GM18511 (cell line): ENCODE measurements at regions not wholly inside any gene's neighbourhood (a gene's known extent, or its start where the extent isn't known, plus 50 kb on each side); places are given as distances from the start of the nearest gene placed in this dataset.
A peak's percentile ranks its signal among the peaks of the same experiment; 100 is the strongest.

Experiments
- ATAC-seq: cut with Tn5 transposase; IDR thresholded peaks from one replicate; pipeline ENCODE4 v1.9.1; 2021; ENCODE audit warnings: mild to moderate bottlenecking, moderate library complexity; ENCODE audit not compliant: unreplicated experiment

DNA sequence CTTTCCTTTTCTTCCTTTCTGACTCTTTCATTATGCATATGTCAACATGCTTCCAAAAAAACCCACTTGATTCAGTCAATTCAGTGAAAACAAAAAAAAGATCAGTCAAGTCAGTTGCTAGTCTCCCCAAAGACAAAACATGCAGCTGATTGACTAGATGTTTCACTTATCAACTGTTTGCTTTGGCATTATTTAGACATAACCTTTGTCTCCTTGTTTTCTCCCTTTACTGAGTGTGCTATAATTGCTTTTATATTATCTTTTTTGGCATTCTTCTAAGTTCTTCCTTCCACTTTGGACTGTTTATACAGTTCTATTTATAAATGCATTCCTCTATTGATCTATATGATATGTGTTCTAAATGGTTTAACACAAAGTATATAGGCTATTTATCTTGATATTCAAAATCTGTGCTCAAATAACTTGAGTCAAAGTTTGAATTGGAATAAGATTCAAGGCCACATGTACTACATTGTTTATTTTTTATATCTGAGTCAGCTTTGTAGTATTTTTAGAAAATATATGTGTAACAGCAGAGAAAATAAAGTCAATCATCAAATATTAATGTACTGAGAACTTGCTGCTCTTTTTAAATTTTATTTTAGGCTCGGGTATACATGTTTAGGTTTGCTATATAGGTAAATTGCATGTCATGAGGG is 260.5 kb downstream of the CENPW start:
- ATAC-seq, result no peak

DNA sequence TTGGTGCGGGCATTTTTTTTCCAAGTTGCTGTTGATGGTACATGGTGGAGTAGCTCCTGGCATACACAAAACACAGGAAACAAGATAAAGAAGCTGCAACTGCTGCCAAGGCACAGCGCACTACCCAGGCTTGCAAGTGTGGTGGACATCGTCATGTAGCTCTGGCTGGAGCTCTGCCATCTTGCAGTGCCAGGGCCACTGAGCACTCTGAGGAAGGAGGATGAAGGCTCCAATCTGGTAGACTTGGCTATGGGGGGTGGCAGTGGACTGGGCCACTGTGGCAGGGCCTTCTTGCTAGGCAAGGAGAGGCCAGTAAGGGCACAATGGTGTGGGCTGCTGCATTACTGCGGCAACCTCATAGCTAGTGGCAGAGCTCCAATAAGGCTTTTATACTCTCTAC is 263.5 kb downstream of the CENPW start:
- ATAC-seq, result no peak

DNA sequence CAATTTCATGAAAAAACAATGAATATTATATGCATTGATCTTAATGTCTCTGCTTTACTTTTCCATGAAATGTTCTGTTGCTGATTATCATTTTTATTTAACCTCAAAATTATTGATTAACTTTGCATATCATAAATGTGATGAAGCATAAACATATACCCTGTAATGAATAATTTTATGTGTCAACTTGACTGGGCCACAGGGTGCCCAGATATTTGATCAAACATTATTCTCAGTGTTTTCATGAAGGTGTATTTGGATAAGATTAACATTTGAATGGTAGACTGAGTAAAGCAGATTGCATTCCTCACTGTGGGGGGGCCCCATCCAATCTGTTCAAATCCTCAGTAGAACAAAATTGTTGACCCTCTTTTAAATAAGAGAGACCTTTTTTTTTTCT is 265.2 kb downstream of the CENPW start:
- ATAC-seq, result no peak

DNA sequence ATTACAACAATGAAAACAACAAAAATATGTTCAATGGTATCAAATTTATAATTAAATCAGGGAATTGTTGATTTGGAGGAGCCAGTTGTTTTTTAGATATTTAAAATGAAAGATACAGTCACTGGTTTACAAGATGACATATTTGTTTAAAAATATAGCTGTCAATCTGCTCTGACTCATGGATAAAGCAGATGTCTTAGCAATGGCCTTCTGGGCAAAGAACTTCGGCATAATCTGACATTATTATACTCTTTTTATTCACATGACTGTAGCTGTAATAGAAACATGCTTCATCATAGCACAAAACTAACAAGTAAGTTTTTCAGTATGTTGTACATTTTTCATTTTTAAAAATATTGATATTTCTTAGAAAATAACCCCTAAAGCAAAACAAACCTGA is 267.4 kb downstream of the CENPW start:
- ATAC-seq, result no peak

DNA sequence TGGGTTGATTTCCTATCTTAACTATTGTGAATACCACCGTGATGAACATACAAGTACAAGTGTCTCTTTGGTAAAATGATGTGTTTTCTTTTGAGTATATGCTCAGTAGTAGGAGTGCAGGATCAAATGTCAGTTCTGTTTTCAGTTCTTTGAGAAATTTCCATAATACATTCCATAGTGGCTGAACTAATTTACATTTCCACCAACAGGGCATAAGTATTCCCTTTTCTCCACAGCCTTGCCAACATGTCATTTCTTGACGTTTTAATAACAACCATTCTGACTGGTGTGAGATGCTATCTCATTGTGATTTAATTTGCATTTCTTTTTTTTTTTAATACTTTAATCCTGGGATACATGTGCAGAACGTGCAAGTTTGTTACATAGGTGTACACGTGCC is 268.8 kb downstream of the CENPW start:
- ATAC-seq, result no peak

- peak; percentile 85 for ATAC-seq
These were observed 275.0 kb downstream of the CENPW start for GRCh38 chr6:126614642-126615504.

DNA sequence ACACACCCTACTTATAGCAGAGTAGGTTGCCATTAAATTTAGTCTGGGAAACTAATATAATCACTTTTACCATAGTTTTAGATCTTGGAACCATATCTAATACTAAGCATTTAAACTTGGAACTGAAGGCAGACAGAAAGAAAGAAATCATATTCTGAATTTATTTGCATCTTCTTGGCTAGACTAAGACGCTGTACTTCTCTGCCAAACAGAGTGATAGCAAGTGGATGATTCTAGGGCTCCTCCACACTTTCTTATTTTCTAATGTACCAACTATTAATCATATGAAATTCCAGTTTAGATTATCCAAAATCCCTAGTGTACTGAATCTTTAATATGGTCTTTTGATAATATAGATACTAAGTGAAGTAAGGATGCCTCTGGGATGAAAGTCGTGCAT is 277.0 kb downstream of the CENPW start:
- no peak for ATAC-seq

DNA sequence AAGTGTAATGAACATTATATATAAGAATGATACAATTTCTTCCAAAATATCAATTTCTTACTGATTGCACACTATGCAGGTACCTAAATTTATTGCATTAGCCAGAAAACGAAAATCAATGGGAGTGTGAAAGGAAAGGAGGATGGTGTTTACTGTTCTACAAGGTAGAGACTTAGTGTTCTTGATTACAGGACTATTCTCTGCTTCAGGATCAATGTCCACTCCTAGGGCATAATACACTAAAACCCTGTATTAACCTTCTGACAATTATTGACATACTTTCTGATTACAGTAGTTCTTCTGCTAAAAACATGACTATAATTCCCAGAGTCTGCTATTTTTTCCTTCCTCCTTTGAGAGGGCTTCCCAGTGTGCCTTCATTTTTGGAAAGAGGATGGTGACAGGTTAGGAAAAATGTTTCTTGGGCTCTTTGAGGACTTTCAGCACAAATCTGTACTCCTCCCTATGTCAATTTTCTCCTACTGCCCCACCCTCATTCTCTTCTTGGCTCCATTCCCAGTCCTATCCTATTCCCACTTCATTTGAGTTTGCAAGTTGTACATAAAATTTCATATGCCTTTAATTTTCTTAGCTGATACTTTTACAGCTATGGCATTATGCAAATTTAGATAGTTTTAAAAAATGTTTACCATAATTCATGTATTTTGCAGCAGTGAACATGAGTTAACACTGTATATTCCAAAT is 278.9 kb downstream of the CENPW start:
- ATAC-seq, result no peak

DNA sequence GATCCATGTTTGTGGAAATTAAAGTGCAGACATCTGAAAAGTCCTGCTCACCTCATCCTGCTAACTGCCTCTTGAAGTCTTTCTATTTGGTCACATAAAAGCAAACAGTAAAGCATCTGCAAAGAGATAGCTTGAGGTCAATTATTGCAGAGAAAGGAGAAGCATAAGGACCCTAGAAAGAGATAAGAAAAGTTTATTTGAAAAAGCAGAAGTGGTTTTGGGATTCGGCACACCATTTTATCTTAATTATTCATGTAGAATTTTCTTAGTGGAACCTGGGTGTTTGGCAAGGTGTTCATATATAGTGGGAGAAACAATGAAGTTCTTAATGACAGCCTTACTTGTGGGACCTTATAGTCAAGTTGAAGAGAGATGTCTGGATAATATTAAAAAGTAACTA is 280.8 kb downstream of the CENPW start:
- ATAC-seq, result no peak

DNA sequence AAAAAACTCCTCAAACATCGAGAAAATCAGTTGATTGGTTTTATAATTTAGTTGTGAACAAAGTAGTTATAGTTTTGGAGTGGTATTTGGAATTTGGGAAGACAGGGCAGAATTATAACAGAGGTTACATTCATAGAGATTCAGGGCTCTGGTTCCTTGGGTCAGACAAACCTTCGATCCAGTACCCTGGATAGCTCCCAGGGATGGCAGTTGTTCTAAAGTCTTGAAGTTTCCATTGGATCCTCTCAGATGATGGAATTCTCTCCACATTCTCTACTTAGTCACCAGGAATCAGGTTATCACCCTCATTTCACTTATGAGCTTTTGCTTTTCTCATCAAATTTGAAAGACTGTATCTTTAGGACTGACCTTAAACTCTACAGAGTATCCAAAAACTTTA is 285.1 kb downstream of the CENPW start:
- ATAC-seq, result no peak

DNA sequence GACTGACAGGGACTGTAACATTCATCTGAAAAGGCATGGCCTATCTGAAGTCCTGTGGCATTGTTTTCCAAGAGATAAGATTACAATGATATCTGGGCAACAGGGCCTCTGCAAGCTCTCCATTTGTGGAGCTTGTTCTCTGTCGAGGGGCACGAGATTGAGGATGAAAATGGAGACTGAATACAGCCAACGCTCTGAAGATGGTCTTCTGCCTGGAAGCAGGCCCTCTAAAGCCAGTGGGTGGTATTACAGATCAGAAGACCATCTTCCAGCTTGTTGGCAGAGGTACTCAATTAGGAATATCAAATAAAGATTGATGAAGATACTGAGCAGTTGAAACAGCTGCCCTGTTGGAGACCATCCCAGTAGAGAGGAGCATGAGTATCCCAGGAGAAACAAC is 288.2 kb downstream of the CENPW start:
- ATAC-seq, result peak; percentile 69

GRCh38 chr6:126631363-126631762 is 291.4 kb downstream of the CENPW start:
- ATAC-seq, result no peak

- ATAC-seq, result no peak
These were observed 292.4 kb downstream of the CENPW start for GRCh38 chr6:126632271-126632670.

DNA sequence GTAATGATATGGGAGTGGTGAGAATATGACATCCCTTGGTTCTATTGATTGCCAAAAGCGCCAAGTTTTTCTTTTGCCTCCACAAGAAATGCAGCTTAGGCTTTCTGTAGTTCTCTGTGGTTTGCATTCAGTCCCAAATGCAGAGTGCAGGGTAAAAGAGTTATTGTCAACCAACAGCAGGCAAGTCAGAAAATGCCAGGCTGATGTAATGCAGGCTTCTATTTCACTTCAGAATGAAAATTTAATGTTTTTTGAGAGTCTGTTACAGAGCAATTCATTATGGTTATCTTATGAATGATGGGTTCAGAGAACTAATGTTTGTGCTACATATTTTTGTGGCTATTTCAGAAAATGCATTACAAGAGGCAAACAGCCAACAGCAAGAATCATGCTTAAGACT is 293.5 kb downstream of the CENPW start:
- no peak for ATAC-seq

GRCh38 chr6:126640356-126640755 is 300.4 kb downstream of the CENPW start:
- ATAC-seq, result no peak

DNA sequence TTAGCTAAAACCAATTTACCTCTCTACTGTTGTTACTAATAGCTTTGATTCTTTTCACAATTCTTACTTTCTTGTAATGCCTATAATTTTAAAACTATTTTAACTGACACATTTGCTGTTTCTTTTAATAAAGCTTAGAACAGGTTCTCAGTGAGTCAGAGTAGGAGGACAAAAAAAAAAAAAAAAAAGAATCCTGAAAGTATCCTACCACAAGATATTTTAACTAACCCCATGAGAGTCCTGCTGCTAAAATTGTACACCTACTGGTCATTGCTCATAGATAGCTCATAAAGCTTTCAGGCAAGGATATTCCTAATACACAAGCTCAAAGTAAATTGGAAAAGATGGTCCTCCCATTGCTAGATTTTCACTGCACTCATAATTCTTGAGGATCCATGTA is 301.0 kb downstream of the CENPW start:
- ATAC-seq, result no peak

DNA sequence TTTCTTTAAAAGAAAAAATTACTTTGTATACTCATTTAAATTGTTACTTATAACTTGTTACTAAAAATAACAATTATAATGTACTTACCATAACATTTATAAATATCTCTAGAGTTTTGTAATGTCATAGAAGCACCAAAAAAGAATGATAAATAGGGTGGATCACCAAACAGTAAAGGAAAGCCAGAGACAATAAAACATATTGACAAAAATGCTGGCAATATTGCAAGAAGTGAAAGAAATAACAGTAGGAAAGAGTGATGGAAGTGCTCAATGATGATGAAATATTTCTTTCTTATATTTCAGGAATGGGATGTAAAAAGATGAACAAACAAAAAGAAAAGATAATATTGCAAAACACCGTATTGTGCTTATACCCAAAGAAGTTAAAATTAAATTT is 301.7 kb downstream of the CENPW start:
- ATAC-seq, result no peak

DNA sequence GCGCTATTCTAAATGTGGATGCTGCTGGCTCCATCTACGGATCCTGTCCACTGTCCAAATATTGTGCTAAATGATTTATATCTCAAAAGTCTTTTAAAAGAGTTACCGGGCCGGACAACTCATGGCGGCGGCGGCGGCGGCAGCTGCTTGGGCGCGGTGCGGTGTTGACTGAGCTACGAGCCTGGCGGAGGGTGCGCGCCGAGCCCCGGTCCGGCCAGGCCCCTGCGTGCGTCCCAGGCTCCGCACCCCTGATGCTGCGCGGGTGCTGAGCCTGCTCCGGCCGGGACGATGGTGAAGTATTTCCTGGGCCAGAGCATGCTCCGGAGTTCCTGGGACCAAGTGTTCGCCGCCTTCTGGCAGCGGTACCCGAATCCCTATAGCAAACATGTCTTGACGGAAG is 303.4 kb downstream of the CENPW start:
- ATAC-seq, result no peak

DNA sequence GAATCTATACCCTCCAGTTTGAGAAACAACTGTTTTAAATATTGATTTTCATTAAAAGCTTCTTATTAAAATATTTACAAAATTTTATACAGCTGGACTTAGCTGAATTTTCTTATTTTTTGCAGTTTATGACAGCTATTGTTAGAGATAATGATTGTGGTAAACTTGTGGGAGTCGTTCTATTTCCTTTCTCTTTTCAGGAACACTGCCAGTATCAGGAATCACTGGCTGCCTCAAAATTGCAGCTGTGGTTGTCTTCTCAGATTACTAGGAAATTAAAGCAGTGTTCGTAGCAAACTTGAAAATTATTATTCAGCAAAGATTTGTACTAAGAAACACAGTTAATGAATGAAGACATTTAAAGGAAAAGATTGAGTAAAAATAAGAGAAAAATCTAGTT is 311.0 kb downstream of the CENPW start:
- no peak for ATAC-seq

- no peak for ATAC-seq
These were observed 317.8 kb downstream of the CENPW start for GRCh38 chr6:126657561-126658175.

GRCh38 chr6:126660376-126660775 is 320.5 kb downstream of the CENPW start:
- ATAC-seq, result no peak
